ENCODE measurements at regions not wholly inside any gene's neighbourhood (a gene's known extent, or its start where the extent isn't known, plus 50 kb on each side); places are given as distances from the start of the nearest gene placed in this dataset.

DNA sequence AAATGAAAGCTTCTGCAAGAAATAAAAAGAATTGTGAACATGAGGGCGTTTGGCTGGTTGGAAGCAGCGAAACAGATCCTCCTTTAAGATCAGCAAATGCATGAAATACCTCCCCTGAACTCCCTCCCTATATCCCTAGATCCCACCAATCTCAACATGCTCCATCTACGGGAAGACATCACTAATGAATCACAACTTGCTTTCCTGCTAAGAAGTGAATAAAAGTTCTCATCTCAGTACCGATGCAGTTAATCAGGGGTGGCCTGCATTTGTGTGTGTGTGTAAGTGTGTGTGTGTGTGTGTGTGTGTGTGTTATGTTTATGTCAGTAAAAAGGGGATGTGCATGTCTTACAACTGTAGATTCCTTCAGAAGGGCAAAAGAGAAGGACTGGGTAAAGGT, 238.7 kb downstream of the LIG4 start:
- no peak overlapping the region for H3K27ac ChIP-seq (ENCODE audit: insufficient read depth, low read depth, low read length)
- BruUV-seq (replicated peaks) = no TSS peak
- no peak overlapping the region for H3K4me3 ChIP-seq (replicated peaks in 1 of 3; ENCODE audit: insufficient read depth in 1 of 3, low read depth in 1 of 3, low read length in 3 of 3)
- no peaks in the 10 kb centered on the region for H3K9me1 ChIP-seq (replicated peaks; ENCODE audit: control insufficient read depth, extremely low read depth, insufficient read depth, low read length)
- ChIA-PET CTCF (no interaction called here), POLR2A (no interaction called here)
- no peaks in the 10 kb centered on the region for H3K9me3 ChIP-seq (replicated peaks; ENCODE audit: control insufficient read depth, insufficient read depth, low read length)
- dilution Hi-C loops (cut with MboI; ENCODE audit: extremely low pct_ligation_motif_present, low sequenced_read_pairs) = no loop called here
- no peak overlapping the region for H3K4me2 ChIP-seq (ENCODE audit: insufficient read depth, low read length)
- no peaks in the 10 kb centered on the region for H4K20me1 ChIP-seq (replicated peaks; ENCODE audit: control insufficient read depth, extremely low read depth, insufficient read depth, low read length)
- H3K4me1 ChIP-seq (ENCODE audit: control insufficient read depth, extremely low read depth, insufficient read depth, low read length) = no peaks in the 10 kb centered on the region
- DNase-seq (ENCODE audit: low read depth, low spot score) (no peak), FAIRE-seq (no peak)
- H3K27me3 ChIP-seq (ENCODE audit: control insufficient read depth in 2 of 2, insufficient read depth in 2 of 2, low read length in 2 of 2) = no peaks in the 10 kb centered on the region
- H3K79me2 ChIP-seq (ENCODE audit: control insufficient read depth, insufficient read depth, low read length) = no peaks in the 10 kb centered on the region
- no peak overlapping the region for H3K9ac ChIP-seq (replicated peaks; ENCODE audit: extremely low read depth, insufficient read depth, low read length)
- TF ChIP-seq, protein P1, sequence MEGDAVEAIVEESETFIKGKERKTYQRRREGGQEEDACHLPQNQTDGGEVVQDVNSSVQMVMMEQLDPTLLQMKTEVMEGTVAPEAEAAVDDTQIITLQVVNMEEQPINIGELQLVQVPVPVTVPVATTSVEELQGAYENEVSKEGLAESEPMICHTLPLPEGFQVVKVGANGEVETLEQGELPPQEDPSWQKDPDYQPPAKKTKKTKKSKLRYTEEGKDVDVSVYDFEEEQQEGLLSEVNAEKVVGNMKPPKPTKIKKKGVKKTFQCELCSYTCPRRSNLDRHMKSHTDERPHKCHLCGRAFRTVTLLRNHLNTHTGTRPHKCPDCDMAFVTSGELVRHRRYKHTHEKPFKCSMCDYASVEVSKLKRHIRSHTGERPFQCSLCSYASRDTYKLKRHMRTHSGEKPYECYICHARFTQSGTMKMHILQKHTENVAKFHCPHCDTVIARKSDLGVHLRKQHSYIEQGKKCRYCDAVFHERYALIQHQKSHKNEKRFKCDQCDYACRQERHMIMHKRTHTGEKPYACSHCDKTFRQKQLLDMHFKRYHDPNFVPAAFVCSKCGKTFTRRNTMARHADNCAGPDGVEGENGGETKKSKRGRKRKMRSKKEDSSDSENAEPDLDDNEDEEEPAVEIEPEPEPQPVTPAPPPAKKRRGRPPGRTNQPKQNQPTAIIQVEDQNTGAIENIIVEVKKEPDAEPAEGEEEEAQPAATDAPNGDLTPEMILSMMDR (IDR thresholded peaks at IDR 0.05; ENCODE audit: extremely low read depth in 1 of 2, insufficient read depth in 1 of 2, low read depth in 1 of 2, low read length in 2 of 2) = no peak
- TF ChIP-seq GATA2 (IDR thresholded peaks at IDR 0.05; ENCODE audit: insufficient read depth, insufficient read length, low read depth, low read length) = no peak
- no peak for TF ChIP-seq JUN (IDR thresholded peaks at IDR 0.05; ENCODE audit: borderline replicate concordance, insufficient read depth, insufficient read length, low read depth)
- TF ChIP-seq POLR2A (IDR thresholded peaks at IDR 0.05; ENCODE audit: low read depth, low read length) = no peak
- TF ChIP-seq FOS (IDR thresholded peaks at IDR 0.05; ENCODE audit: borderline replicate concordance, insufficient read depth, low read length) = no peak
- intact Hi-C loops (cut with micrococcal nuclease) = no loop called here
- no peak overlapping the region for H2AFZ ChIP-seq (ENCODE audit: low read depth, low read length)
- no peaks in the 10 kb centered on the region for H3K36me3 ChIP-seq (ENCODE audit: control insufficient read depth in 2 of 2, extremely low read depth in 1 of 2, insufficient read depth in 2 of 2, low read length in 2 of 2)

- H3K27me3 ChIP-seq (ENCODE audit: control insufficient read depth in 2 of 2, insufficient read depth in 2 of 2, low read length in 2 of 2) = no peaks in the 10 kb centered on the region
- intact Hi-C loops (cut with micrococcal nuclease) (no loop called here), dilution Hi-C loops (cut with MboI; ENCODE audit: extremely low pct_ligation_motif_present, low sequenced_read_pairs) (no loop called here)
- H3K9me3 ChIP-seq (replicated peaks; ENCODE audit: control insufficient read depth, insufficient read depth, low read length) = no peaks in the 10 kb centered on the region
- no peak overlapping the region for H2AFZ ChIP-seq (ENCODE audit: low read depth, low read length)
- no peak overlapping the region for H3K4me2 ChIP-seq (ENCODE audit: insufficient read depth, low read length)
- no peaks in the 10 kb centered on the region for H3K9me1 ChIP-seq (replicated peaks; ENCODE audit: control insufficient read depth, extremely low read depth, insufficient read depth, low read length)
- no peaks in the 10 kb centered on the region for H3K4me1 ChIP-seq (ENCODE audit: control insufficient read depth, extremely low read depth, insufficient read depth, low read length)
- no peaks in the 10 kb centered on the region for H3K36me3 ChIP-seq (ENCODE audit: control insufficient read depth in 2 of 2, extremely low read depth in 1 of 2, insufficient read depth in 2 of 2, low read length in 2 of 2)
- no peak overlapping the region for H3K27ac ChIP-seq (ENCODE audit: insufficient read depth, low read depth, low read length)
- FAIRE-seq = no peak
- no TSS peak for BruUV-seq (replicated peaks)
- no peak for DNase-seq (ENCODE audit: low read depth, low spot score)
- H4K20me1 ChIP-seq (replicated peaks; ENCODE audit: control insufficient read depth, extremely low read depth, insufficient read depth, low read length) = no peaks in the 10 kb centered on the region
- ChIA-PET POLR2A (no interaction called here), CTCF (no interaction called here)
- H3K9ac ChIP-seq (replicated peaks; ENCODE audit: extremely low read depth, insufficient read depth, low read length) = no peak overlapping the region
- no peaks in the 10 kb centered on the region for H3K79me2 ChIP-seq (ENCODE audit: control insufficient read depth, insufficient read depth, low read length)
- no peak overlapping the region for H3K4me3 ChIP-seq (replicated peaks in 1 of 3; ENCODE audit: insufficient read depth in 1 of 3, low read depth in 1 of 3, low read length in 3 of 3)
- TF ChIP-seq POLR2A (IDR thresholded peaks at IDR 0.05; ENCODE audit: low read depth, low read length) = no peak
- TF ChIP-seq, protein P1 (IDR thresholded peaks at IDR 0.05; ENCODE audit: extremely low read depth in 1 of 2, insufficient read depth in 1 of 2, low read depth in 1 of 2, low read length in 2 of 2) = no peak
- TF ChIP-seq, protein P2, sequence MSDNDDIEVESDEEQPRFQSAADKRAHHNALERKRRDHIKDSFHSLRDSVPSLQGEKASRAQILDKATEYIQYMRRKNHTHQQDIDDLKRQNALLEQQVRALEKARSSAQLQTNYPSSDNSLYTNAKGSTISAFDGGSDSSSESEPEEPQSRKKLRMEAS (IDR thresholded peaks at IDR 0.05; ENCODE audit: insufficient read depth, insufficient read length) = no peak
- TF ChIP-seq GATA2 (IDR thresholded peaks at IDR 0.05; ENCODE audit: insufficient read depth, insufficient read length, low read depth, low read length) = no peak
- TF ChIP-seq JUN (IDR thresholded peaks at IDR 0.05; ENCODE audit: borderline replicate concordance, insufficient read depth, insufficient read length, low read depth) = no peak
- no peak for TF ChIP-seq EZH2 (IDR thresholded peaks at IDR 0.05; ENCODE audit: borderline replicate concordance, low read depth, low read length, severe bottlenecking)
- TF ChIP-seq FOS (IDR thresholded peaks at IDR 0.05; ENCODE audit: borderline replicate concordance, insufficient read depth, low read length) = no peak
- no peak for TF ChIP-seq MYC (IDR thresholded peaks at IDR 0.05; ENCODE audit: low read depth, low read length)
These were observed 240.9 kb downstream of the LIG4 start for GRCh38 chr13:107974409-107974808.
